ENCODE measurements at regions not wholly inside any gene's neighbourhood (a gene's known extent, or its start where the extent isn't known, plus 50 kb on each side); places are given as distances from the start of the nearest gene placed in this dataset.

DNA sequence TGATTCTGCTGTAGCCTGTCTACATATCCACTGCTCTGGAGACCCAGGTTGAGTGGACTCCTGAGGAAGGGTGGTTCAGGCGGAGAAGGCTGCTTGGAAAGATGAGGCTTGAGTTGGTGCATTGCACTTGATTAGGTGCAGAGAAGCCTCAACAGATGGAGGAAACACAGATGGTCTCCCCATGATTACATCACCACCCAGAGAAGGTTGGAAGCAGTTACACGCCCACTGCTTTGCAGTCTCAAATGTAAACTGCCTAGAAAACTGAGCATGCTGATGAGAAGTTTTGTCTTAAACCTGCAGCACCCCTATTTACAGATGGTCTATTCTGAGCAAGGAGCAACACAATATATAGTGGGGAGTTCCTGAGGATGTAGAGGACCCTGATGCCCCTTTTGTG lies 266.6 kb downstream of the PIK3R1 start:
- DNase-seq (ENCODE audit: low spot score): no peak

DNA sequence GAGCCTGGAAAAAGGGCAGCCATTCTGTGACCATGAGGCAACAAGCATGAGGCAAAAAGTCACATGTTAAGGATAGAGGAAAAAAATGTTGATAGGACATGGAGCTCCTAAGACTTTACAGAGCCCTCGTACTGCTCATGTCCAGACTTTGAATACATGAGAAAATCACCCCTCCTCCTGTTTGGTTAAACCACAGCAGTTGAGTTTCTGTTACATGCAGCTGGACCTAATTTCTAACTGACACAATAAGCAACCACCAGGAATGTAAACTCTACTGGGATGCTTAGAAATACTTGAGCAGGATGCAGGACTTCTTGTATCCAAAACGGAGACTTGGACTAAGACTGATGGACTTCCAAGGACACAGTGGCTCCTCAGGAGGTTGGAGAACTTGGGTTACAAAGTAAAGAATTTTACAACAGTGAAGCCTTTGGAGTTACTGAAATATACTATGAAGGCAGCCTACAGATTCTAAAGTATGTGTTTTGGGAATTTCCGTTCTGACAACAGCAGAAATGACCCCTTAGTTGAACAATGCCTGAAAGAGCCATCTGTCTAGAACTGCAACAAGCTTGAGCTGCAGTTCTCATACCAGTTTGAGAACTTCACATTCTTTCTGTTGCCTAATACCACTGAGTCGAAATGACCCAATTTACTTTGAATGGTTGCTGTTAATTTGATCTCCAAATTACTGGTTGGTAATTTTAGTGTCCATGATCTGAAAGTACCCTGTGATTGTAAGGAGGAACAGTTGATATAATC lies 268.9 kb downstream of the PIK3R1 start:
- no peak for DNase-seq (ENCODE audit: low spot score)

DNA sequence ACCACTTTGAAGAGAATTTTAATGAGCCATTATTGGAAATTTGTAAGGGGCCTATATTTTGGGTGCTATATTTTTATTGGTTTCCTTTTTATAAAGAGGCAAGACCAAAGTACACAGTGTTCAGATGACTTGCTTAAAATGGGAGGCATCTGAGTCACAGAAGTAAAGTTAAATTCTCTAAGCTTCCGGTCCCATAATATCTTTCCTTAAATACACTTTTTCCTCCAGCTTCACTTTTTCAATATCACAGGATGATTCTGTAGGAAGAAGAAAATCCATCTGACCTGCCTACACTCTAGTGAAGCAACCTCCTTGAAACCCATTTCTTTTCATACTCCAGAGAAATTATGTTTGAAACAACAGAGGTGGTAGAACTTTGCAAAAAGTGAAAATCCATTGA lies 274.0 kb downstream of the PIK3R1 start:
- no peak for DNase-seq (ENCODE audit: low spot score)

DNA sequence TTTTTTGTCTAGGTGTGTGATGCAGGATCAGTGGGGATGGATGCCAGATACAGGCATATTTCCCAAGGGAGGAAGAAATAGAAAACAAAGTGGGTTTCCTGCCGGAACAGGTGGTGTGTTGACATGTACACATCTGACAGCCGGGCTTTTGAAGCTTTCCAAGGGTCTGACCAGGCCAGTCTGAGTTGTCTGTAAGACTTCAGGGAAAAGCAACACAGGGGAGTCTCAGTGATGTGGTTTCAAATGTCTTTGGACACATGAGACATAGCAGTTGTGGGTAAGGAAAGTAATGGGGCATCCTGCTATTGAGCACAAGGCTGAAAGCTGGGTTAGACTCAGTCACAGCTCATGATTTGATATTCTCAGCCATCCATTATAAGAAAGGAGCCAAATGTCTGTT lies 274.9 kb downstream of the PIK3R1 start:
- no peak for DNase-seq (ENCODE audit: low spot score)

DNA sequence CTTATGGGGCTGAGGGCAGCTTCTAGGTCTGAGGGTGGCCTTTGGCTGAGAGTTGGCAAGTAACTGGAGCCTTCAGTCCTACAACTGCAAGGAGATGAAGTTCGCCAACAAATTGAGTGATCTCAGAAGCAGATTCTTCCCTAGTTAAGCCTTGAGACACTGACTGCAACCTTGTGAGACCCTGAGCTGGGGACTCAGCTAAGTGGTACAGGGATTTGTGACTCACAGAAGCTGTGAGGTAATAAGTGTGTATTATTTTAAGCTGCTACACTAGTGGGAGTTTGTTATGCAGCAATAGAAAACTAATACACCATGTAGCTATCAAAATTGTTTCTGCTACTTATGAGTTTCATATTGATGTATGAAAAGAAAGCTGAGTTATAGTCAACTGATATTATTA lies 279.2 kb downstream of the PIK3R1 start:
- DNase-seq (ENCODE audit: low spot score): no peak

DNA sequence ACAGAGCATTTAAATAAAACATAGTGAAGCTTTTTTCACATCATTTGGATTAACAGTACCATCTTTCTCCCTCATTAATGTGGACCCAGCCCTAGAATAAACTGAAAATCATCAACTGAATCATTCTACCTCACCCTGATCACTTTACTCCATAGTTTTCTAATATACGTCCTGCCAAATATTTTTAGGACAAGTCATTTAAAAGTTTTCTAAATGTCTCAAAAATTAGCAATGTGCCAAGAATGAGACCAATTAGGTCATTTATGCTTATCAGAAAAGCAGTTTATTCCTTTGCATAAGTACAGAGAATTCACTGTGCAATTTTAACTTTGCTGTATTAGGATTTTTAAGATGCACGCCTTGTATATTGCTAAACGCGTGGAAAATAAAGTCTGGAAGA lies 284.4 kb downstream of the PIK3R1 start:
- no peak for DNase-seq (ENCODE audit: low spot score)

DNA sequence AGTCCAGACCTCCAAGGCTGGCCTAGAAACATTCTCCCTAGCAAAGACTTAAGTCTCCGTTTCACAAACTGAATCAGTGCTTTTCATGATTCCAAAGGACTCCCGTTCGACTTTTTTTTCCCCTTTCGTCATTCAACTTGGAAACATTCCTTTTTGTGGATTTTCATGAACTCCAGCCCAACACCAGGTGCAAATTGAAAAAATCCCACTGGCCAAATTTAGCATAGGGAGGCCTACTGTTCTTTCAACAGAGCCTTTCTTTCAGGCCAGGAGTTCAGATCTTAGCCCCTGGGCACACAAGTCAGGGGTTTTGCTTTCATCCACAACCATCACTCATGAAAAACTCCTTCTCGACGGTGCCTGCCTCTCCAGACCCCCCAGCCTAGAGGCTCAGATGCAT lies 285.3 kb downstream of the PIK3R1 start:
- DNase-seq (ENCODE audit: low spot score): no peak

DNA sequence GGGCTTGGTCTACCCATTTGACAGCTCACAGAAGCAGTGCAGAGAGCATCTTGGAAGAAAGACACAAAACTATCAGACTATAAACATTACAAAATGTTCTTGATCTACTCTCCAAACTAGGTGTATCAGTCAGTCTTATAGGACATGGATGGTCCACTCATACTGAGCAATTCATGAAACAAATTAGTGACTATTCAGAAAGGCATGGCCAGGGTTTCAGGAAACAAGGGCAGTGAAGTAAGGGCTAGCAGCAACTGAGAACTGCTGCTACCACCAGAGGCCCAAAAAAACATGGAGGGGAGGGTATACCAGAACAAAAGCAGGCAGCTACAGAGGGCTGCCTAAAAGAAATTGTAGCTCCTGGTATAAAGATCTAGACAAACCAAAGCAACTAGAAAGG lies 287.0 kb downstream of the PIK3R1 start:
- no peak for DNase-seq (ENCODE audit: low spot score)

DNA sequence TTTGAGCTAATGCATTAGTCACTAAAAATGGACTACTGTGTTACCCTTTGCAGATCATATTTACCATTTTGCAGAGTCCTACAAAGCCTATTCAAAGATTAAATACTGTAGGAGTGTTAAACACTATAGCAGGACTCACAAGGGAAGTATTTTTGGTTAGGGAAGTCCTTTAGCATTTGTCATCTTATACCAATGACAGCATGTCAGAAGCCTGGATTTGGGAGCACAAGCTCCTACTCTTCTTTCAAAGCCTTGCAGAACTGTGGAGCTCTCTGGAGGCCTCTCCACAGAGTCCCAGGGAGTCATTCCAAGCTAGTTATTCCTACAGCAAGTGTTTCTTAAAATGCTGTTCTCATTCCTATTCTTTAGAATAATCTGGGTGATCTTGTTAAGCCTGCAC lies 288.8 kb downstream of the PIK3R1 start:
- DNase-seq (ENCODE audit: low spot score): no peak

DNA sequence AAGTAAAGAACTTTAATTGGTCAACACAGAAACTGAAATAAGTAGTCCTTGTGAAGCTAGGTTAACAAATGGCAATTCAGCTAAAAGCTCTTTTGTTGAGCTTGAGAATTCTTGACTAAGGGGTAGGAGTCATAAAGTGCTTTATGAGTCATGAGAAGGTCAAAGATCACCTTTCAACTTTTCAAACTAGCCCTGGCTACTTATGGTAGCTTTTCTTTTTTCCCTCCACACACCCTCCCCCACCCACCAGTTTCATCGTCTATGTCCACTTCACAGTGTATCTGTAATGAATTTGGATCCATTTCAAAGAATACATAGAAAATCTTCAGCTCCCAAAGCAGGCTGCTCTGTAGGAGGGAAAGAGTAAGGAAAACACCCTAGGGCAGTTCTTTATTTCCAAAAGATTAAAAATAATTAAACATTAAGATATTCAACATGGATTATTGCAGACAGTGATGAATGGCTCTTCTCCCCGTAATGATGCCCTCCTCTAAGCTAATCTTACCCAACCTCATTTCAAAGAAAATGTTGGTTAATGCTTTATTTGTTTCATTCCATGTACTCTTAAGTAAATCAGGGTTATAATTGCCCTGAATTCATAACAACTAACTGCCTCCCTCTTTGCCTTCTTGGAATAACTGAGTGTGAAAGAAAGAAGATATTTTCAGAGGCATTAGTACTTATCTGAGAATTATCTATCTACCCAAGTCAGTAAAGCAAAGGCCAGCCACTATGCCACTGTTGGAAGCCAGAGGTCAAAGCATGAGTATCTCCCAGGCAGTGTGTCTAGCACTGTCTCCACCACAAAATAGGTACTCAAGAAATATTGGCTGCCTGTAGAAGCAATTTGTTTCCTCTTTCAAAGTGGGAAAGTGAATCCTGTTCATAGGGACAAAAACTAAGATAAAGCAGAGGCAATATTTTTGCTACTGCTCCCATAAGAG lies 290.6 kb downstream of the PIK3R1 start:
- no peak for DNase-seq (ENCODE audit: low spot score)

DNA sequence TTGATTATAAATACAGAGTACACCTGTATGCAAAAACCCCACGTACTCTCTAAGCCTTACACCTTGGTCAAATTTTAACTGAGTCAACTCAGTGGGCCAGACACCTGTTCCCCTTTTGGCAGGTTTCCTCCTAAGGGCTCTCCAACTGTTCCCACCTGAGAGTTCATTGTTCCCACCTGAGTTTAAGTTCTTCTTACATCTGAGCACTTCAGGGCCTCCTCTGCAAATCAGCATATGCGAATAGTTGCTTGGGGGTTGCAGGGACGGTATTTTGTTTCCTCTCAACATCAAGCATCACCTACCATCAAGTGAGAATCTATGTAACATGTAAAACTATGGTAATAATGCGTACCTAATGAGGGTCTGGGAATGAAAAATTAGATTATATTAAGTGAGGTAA lies 300.0 kb downstream of the PIK3R1 start:
- DNase-seq (ENCODE audit: low spot score): no peak

DNA sequence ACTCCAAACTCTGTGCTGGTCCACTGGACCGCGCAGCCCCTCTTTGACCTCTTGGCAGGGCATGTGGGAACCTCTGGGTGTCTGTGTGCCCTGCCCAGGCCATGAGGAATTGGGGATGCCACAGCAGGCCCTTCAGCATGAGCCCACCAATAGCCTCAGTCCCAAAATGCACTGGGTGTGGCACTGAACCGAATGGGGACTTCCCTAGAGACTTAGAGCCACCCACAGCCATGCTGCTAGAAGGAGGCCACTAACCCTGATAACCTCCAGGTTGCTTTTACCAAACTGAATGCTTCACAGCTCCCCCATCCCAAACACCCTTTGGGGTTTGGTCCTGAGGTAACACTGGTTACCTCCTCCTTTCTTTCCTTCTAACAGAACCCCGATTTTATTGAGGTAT lies 302.7 kb downstream of the PIK3R1 start:
- no peak for DNase-seq (ENCODE audit: low spot score)

DNA sequence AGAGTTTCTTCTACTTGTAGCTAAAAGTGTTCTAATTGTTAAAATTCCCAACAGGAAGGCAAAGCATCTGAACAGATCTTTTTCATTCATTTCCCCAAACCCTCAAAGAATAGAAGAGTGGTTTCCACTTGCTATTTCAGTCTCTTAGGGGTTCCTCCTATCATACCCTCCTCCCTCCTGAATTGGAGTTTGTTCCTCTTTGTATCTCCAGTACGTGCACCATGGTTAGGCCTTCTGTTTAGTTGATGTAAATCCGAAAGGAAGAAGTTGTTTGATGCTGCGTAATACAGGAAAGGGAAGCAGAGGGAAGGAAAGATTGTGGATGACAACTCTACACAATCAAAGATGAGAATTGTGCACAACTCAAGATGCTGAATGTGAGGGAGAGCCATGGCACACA lies 303.6 kb downstream of the PIK3R1 start:
- DNase-seq (ENCODE audit: low spot score): no peak

DNA sequence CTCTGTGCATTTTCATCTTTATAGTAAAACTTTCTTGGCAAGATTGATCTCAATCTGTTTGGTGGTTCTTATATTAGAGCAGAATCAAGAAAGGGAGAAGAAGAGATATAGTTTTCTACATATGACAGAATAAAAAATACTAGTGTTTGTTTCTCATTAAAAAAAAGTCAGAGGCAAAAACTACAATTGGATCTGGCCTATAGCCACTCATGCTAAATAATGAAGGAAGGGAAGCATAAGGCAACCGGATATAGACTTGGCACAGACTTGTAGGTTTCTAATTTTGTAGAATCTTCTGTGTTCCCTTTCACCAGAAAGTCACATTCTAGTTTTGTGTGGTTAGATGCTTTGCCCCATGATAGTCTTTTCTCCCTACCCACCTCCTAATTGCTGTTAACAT lies 306.2 kb downstream of the PIK3R1 start:
- no peak for DNase-seq (ENCODE audit: low spot score)

DNA sequence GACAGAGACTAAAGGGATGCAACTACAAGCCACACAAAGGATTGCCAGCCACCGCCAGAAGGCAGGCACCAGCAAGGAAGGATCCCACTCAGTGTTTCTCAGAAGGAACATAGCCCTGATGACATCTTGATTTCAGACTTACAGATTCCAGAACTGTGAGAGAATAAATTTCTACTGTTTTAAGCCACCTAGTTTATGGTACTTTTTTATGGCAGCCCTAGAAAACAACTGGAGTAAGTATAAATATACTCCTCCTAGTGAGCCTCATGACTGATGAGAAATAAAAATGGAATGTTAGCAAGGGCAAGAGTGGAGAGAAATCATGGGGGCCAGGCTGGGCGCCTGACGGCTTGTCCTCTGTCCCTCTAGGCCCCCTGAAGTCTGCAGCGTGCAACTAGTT lies 307.3 kb downstream of the PIK3R1 start:
- DNase-seq (ENCODE audit: low spot score): no peak

DNA sequence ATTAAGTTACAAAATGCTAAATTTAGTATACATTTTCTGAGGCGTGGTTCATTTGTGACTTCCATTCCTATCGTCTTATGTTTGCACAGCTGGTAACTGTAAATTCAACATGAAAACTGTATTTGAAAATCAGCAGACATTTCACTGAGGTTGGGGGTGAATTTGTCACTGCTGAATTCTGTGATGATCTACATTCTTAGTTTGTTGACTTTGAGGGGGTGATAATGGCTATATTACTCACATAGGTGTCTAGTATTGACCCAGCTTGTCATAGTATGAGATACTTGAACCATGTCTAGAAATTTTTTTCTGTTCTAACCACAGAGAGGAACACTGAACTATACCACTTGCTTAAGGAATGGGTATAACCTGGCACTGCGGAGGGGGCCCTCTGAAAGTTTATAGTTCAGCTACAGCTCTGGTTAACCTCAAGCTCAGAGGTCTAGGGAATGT lies 313.3 kb downstream of the PIK3R1 start:
- DNase-seq (ENCODE audit: low spot score): no peak

DNA sequence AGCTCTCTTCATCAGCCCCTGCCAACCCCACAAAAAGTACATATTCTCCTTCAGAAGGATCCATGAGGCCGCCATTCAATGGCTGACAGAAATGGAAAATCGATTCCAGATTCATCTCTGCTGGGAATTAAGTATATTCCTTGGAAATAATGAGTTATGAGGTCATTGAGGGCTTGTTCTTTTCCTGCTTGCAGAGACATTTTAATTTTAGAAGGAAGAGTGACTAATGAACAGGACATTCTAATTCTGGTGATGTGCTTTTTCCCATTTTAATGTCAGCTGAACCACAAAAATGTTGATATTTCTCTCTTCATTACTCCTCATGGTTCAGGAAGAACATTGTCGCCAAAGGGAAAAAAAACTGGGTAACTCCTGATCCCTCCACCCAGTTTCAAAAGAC lies 314.0 kb downstream of the PIK3R1 start:
- DNase-seq (ENCODE audit: low spot score): no peak

DNA sequence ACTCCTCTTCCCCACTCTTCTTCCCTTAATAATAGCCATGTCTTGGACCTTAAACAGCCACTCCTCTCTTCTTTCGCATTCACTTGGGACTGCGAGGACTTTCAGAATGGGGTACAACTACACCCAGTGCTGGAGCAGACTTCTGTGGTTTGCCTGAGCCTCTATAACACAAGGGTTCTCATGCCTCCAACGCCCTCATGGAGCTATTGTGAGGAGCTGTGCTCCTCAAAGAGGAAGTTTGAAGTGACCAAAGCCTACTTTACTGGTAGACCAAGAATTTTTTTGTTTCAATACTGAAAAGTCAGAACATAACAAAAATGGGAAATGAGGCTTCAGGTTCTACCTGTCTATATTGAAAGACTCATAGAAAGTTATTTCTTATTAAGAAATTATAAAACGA lies 316.4 kb downstream of the PIK3R1 start:
- no peak for DNase-seq (ENCODE audit: low spot score)

DNA sequence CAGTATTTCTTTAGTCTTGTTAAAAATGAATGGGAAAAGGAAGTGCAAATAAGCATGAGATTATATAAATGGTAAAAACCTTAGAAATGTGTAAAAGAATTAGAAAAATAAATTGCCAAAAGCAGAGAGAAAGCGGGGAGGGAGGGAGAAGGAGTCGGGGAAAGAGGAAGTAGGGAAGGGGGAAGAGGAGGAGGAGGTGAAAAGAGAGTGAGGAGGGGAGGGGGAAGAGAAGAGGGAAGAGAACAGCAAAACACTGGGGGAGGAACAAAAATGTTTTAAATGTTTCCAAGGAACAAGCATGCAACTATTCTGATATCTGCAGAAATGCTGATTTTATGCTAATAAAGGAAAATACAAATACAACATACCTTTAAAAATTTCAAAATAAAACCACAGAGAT lies 317.5 kb downstream of the PIK3R1 start:
- DNase-seq (ENCODE audit: low spot score): no peak

DNA sequence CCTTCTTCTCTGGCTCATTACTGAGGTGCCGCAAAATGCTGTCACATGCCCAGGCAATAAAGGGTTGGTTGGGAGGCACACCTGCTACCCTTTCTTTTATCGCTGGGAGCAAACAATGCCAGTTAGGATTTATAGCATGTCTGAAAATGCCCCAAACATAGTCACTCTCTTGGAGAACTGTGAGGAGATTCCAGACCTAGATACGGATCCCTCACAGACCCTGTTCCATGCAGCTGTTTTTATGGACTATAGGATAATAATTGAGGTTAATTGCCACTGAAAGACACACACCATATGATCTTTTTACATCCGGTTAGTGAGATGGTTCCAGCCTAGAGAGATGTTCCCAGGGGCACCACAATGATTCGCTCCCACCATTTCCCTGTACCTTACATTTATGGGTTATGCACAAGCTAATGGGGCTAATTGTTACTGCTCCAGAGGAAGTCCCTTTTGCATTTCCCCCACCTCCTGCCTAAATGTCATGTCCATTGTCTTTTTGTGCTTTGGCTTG lies 318.1 kb downstream of the PIK3R1 start:
- DNase-seq (ENCODE audit: low spot score): no peak

DNA sequence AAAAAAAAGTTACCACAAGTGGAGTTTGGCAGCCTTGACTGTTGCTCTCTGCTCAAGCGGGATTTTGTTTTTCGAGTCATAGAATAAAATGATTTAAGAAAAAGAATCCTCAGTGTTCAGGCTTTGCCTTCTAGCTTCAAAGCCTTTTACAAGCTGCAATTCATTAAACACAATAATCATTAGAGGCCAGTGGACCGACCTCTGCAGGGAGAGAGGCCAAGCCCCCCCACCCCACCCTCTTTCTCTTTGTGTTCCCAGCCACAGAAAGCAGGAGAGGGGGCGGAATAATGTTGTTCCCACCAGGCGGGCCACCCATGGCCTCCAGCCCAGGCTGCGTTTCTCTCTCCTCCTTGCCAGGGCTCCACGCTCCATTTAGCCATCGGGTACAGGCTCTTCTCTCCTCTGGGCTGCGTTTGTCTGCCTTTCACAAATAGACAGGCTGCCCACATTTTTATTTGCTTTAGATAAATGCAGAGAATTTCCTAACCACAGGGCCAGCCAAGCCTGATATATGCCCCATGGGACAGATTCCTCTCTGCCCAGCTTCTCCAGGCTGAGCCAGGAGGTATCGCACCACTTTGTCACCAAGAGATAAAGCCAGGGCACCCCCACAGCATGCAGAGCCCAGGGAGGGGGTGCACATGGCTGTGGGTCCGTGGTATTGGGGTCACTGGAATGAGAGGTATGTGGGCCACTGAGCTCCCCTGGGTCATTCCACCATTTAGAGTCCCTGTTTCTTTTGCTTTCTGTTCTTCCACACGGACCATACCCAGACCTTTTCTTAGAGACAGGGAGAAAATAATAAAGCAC lies 318.8 kb downstream of the PIK3R1 start:
- DNase-seq (ENCODE audit: low spot score): no peak

DNA sequence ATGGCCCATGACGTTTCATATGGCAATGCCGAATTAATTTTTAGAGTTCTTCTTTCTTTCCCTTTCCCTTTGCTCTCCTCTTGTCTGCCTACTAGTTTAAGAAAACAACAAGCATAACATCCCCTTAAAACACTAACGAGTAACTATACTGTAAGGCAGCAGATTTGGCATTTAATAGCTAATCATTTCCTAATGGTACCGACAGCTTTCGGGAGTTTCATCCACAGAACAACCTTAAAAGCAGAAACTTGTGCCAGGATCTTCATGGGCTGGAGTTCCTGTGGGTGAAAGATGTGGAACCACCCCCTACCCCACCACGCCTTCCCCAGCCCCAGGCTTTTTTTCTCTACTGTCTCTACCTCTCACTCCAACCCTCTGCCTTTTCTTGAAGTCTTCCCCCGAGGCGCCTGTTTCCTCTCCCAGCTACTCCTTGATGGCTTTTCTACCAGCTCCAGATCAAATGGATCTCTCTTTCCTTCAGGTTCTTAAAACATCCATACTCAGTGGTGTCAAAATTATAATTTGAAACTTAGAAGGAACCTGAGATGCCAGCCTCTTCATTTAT lies 319.5 kb downstream of the PIK3R1 start:
- no peak for DNase-seq (ENCODE audit: low spot score)

Measured in D341Med (cell line).